ENCODE measurements at regions not wholly inside any gene's neighbourhood (a gene's known extent, or its start where the extent isn't known, plus 50 kb on each side); places are given as distances from the start of the nearest gene placed in this dataset.

DNA sequence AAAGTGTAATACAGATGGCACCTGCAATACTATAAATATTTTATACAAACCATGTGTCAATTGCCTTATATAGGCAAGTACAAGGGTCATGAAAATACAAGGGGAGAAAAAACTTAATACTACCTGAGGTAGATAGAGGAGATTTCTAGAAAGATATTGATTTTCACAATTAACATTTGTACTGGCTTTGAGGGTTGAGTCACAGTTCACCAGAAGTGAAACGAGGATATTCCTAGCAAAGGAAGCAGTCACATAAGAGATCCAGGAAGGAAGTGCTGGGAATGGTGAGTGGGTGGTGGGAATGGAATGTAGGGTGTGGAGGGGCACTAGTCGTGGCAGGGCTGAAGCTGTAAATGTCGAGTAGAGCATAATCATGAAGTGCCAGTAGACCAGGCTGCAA lies 108.7 kb downstream of the P2RY1 start:
- Histone ChIP-seq H4K20me1 (ENCODE audit: control insufficient read depth, insufficient read depth, low read length, poor library complexity, severe bottlenecking) (no peaks in the 10 kb centered on the region), H3K79me2 (ENCODE audit: control insufficient read depth, insufficient read depth, low read length) (no peaks in the 10 kb centered on the region), H3K4me3 (ENCODE audit: control extremely low read depth in 1 of 5, extremely low read depth in 1 of 5, insufficient read depth in 1 of 5, low read depth in 2 of 5, low read length in 4 of 5) (no peak overlapping the region), H3K27me3 (replicated peaks in 1 of 4; ENCODE audit: control extremely low read depth in 1 of 4, control insufficient read depth in 3 of 4, insufficient read depth in 4 of 4, low read length in 3 of 4) (no peaks in the 10 kb centered on the region), H3K27ac (ENCODE audit: low read length in 2 of 2) (no peak overlapping the region), H3K4me2 (replicated peaks; ENCODE audit: low read depth, low read length, poor library complexity, severe bottlenecking) (no peak overlapping the region), H3K36me3 (replicated peaks in 1 of 2; ENCODE audit: control extremely low read depth in 1 of 2, control insufficient read depth in 1 of 2, extremely low read depth in 1 of 2, insufficient read depth in 2 of 2, low read length in 1 of 2) (no peaks in the 10 kb centered on the region), H3K9me3 (ENCODE audit: control extremely low read depth in 1 of 3, control insufficient read depth in 2 of 3, insufficient read depth in 1 of 3, low read length in 2 of 3) (no peaks in the 10 kb centered on the region), H2AFZ (ENCODE audit: insufficient read depth, low read depth, low read length, poor library complexity, severe bottlenecking) (no peak overlapping the region), H3K9ac (ENCODE audit: low read length) (no peak overlapping the region), H3K4me1 (ENCODE audit: control insufficient read depth in 2 of 2, insufficient read depth in 2 of 2, low read length in 2 of 2) (no peaks in the 10 kb centered on the region)
- Mint-ChIP-seq H3K4me1 (no peaks in the 10 kb centered on the region), H3K4me3 (no peak overlapping the region), H3K27me3 (no peaks in the 10 kb centered on the region), H3K9me3 (ENCODE audit: insufficient read depth) (no peaks in the 10 kb centered on the region), H3K27ac (no peak overlapping the region)
- CTCF ChIA-PET, result no interaction called here
- TF ChIP-seq, protein P1, sequence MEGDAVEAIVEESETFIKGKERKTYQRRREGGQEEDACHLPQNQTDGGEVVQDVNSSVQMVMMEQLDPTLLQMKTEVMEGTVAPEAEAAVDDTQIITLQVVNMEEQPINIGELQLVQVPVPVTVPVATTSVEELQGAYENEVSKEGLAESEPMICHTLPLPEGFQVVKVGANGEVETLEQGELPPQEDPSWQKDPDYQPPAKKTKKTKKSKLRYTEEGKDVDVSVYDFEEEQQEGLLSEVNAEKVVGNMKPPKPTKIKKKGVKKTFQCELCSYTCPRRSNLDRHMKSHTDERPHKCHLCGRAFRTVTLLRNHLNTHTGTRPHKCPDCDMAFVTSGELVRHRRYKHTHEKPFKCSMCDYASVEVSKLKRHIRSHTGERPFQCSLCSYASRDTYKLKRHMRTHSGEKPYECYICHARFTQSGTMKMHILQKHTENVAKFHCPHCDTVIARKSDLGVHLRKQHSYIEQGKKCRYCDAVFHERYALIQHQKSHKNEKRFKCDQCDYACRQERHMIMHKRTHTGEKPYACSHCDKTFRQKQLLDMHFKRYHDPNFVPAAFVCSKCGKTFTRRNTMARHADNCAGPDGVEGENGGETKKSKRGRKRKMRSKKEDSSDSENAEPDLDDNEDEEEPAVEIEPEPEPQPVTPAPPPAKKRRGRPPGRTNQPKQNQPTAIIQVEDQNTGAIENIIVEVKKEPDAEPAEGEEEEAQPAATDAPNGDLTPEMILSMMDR (IDR thresholded peaks at IDR 0.05), result no peak
- no peak for TF ChIP-seq EZH2 (IDR thresholded peaks at IDR 0.05; ENCODE audit: borderline replicate concordance, insufficient read depth, low read depth, low read length, poor library complexity, severe bottlenecking)
- 65% methylated on average over 3 of the region's 3 CpGs for WGBS (ENCODE audit: insufficient coverage)
- ATAC-seq (ENCODE audit: low read depth), result no peak
- POLR2A ChIA-PET, result no interaction called here
- intact Hi-C loops (cut with micrococcal nuclease), result no loop called here
- no peak for DNase-seq

DNA sequence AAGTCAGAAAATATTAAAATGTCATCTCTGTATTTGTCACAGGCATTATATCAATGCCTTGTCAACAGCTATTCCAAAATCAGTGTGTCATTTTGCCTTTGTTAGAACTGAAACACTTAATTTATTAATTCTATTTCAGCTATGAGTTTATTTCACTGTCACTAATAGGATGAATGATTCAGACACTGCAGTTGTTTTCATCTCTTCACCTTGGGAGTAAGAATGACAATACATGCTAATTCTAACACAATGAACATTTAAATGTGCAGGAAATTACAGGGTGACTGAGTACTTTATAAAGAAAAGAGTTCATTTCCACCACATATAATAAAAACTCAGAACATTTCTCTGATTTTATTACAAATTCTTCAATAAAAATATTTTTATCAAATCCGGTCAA lies 109.7 kb downstream of the P2RY1 start:
- H3K9me3 ChIP-seq (ENCODE audit: control extremely low read depth in 1 of 3, control insufficient read depth in 2 of 3, insufficient read depth in 1 of 3, low read length in 2 of 3), result no peaks in the 10 kb centered on the region

More for the DNA sequence above, 109.7 kb downstream of the P2RY1 start:
- Histone ChIP-seq H3K79me2 (ENCODE audit: control insufficient read depth, insufficient read depth, low read length) (no peaks in the 10 kb centered on the region), H3K27ac (ENCODE audit: low read length in 2 of 2) (no peak overlapping the region), H3K4me1 (ENCODE audit: control insufficient read depth in 2 of 2, insufficient read depth in 2 of 2, low read length in 2 of 2) (no peaks in the 10 kb centered on the region), H3K9ac (ENCODE audit: low read length) (no peak overlapping the region), H3K27me3 (replicated peaks in 1 of 4; ENCODE audit: control extremely low read depth in 1 of 4, control insufficient read depth in 3 of 4, insufficient read depth in 4 of 4, low read length in 3 of 4) (no peaks in the 10 kb centered on the region), H4K20me1 (ENCODE audit: control insufficient read depth, insufficient read depth, low read length, poor library complexity, severe bottlenecking) (no peaks in the 10 kb centered on the region), H3K4me2 (replicated peaks; ENCODE audit: low read depth, low read length, poor library complexity, severe bottlenecking) (no peak overlapping the region), H3K4me3 (ENCODE audit: control extremely low read depth in 1 of 5, extremely low read depth in 1 of 5, insufficient read depth in 1 of 5, low read depth in 2 of 5, low read length in 4 of 5) (no peak overlapping the region), H3K36me3 (replicated peaks in 1 of 2; ENCODE audit: control extremely low read depth in 1 of 2, control insufficient read depth in 1 of 2, extremely low read depth in 1 of 2, insufficient read depth in 2 of 2, low read length in 1 of 2) (no peaks in the 10 kb centered on the region), H2AFZ (ENCODE audit: insufficient read depth, low read depth, low read length, poor library complexity, severe bottlenecking) (no peak overlapping the region)
- ATAC-seq (ENCODE audit: low read depth) (no peak), DNase-seq (no peak)
- Mint-ChIP-seq H3K27me3 (peaks cover under 1% of the 10 kb centered on the region), H3K4me1 (no peaks in the 10 kb centered on the region), H3K27ac (no peak overlapping the region), H3K9me3 (ENCODE audit: insufficient read depth) (no peaks in the 10 kb centered on the region), H3K4me3 (no peak overlapping the region)
- TF ChIP-seq EZH2 (IDR thresholded peaks at IDR 0.05; ENCODE audit: borderline replicate concordance, insufficient read depth, low read depth, low read length, poor library complexity, severe bottlenecking), result no peak
- TF ChIP-seq, protein P1 (IDR thresholded peaks at IDR 0.05), result no peak
- CTCF ChIA-PET, result no interaction called here
- POLR2A ChIA-PET, result no interaction called here
- intact Hi-C loops (cut with micrococcal nuclease), result no loop called here
- no CpG with 5 or more reads among the region's 1 CpG for WGBS (ENCODE audit: insufficient coverage)
